GM18511 (cell line): ENCODE measurements at regions not wholly inside any gene's neighbourhood (a gene's known extent, or its start where the extent isn't known, plus 50 kb on each side); places are given as distances from the start of the nearest gene placed in this dataset.

Source experiments
- ATAC-seq: cut with Tn5 transposase; IDR thresholded peaks from one replicate; pipeline ENCODE4 v1.9.1; 2021; ENCODE audit warnings: mild to moderate bottlenecking, moderate library complexity; ENCODE audit not compliant: unreplicated experiment

- no peak for ATAC-seq
Observed at GRCh38 chr11:91264481-91264880, 960.1 kb upstream of the FAT3 start.

- ATAC-seq = no peak
Observed at GRCh38 chr11:91263496-91264365, 960.9 kb upstream of the FAT3 start.

- ATAC-seq = no peak
Observed at GRCh38 chr11:91261513-91261912, 963.1 kb upstream of the FAT3 start.

- no peak for ATAC-seq
Observed at GRCh38 chr11:91258876-91259275, 965.7 kb upstream of the FAT3 start.

- ATAC-seq = no peak
Observed at GRCh38 chr11:91257667-91258066, 967.0 kb upstream of the FAT3 start.

- no peak for ATAC-seq
Observed at GRCh38 chr11:91248199-91248807, 976.3 kb upstream of the FAT3 start.

- ATAC-seq = no peak
Observed at GRCh38 chr11:91247009-91247735, 977.4 kb upstream of the FAT3 start.

- ATAC-seq = no peak
Observed at GRCh38 chr11:91244912-91245311, 979.7 kb upstream of the FAT3 start.

- ATAC-seq = no peak
Observed at GRCh38 chr11:91243630-91244029, 981.0 kb upstream of the FAT3 start.

- no peak for ATAC-seq
Observed at GRCh38 chr11:91243051-91243450, 981.6 kb upstream of the FAT3 start.

- no peak for ATAC-seq
Observed at GRCh38 chr11:91241226-91241625, 983.4 kb upstream of the FAT3 start.

- no peak for ATAC-seq
Observed at GRCh38 chr11:91239359-91239758, 985.3 kb upstream of the FAT3 start.

- no peak for ATAC-seq
Observed at GRCh38 chr11:91231226-91231625, 993.4 kb upstream of the FAT3 start.

- ATAC-seq = no peak
Observed at GRCh38 chr11:91230647-91231046, 994.0 kb upstream of the FAT3 start.

- no peak for ATAC-seq
Observed at GRCh38 chr11:91222830-91223229, 1000.0 kb upstream of the CHORDC1 start.

- no peak for ATAC-seq
Observed at GRCh38 chr11:91220476-91221202, 997.8 kb upstream of the CHORDC1 start.

- ATAC-seq = no peak
Observed at GRCh38 chr11:91219535-91219934, 996.7 kb upstream of the CHORDC1 start.

- no peak for ATAC-seq
Observed at GRCh38 chr11:91209751-91210150, 986.9 kb upstream of the CHORDC1 start.

- ATAC-seq = no peak
Observed at GRCh38 chr11:91209306-91209705, 986.5 kb upstream of the CHORDC1 start.

- no peak for ATAC-seq
Observed at GRCh38 chr11:91199866-91200265, 977.0 kb upstream of the CHORDC1 start.

- no peak for ATAC-seq
Observed at GRCh38 chr11:91194546-91194945, 971.7 kb upstream of the CHORDC1 start.
